ENCODE measurements at regions not wholly inside any gene's neighbourhood (a gene's known extent, or its start where the extent isn't known, plus 50 kb on each side); places are given as distances from the start of the nearest gene placed in this dataset.

- TF ChIP-seq CTCF (IDR thresholded peaks at IDR 0.05; ENCODE audit: low read depth, low read length) = no peak
- TF ChIP-seq EZH2phosphoT487 (IDR thresholded peaks at IDR 0.05; ENCODE audit: low read depth) = no peak
Measured at GRCh38 chr15:77535845-77536244, 96.9 kb downstream of the LINGO1 start.
